Activated naive CD8-positive, alpha-beta T cell treated with anti-CD3 and anti-CD28 coated beads, Interleukin-2, amount 50 U/mL, for 24 hours (primary cell): ENCODE measurements at regions not wholly inside any gene's neighbourhood (a gene's known extent, or its start where the extent isn't known, plus 50 kb on each side); places are given as distances from the start of the nearest gene placed in this dataset.
A peak's percentile ranks its signal among the peaks of the same experiment; 100 is the strongest.
"Not testable (repeated sequence)": the region's sequence is repeated elsewhere in the genome, so short reads cannot be mapped to it uniquely, and the experiment has no call there.

ENCODE experiments used
- ATAC-seq: fragments of 150-1000 bp; cut with Tn5 transposase; one replicate; pipeline ENCODE4 v1.10.0; 2021
- DNase-seq: peaks from one replicate; pipeline ENCODE4 v3.0.0; 2021
- H3K27ac Mint-ChIP-seq: one replicate; pipeline ENCODE4 v1.8.0; 2021; ENCODE audit warnings: mild to moderate bottlenecking, mixed read lengths
- H3K27me3 Mint-ChIP-seq: one replicate; pipeline ENCODE4 v1.8.0; 2021; ENCODE audit warnings: mixed read lengths
- H3K36me3 Mint-ChIP-seq: one replicate; pipeline ENCODE4 v1.8.0; 2021; ENCODE audit warnings: low read depth, mixed read lengths
- H3K4me1 Mint-ChIP-seq: one replicate; pipeline ENCODE4 v1.8.0; 2021; ENCODE audit warnings: mixed read lengths
- H3K4me3 Mint-ChIP-seq: one replicate; pipeline ENCODE4 v1.8.0; 2021; ENCODE audit warnings: mild to moderate bottlenecking, moderate library complexity, mixed read lengths
- H3K9me3 Mint-ChIP-seq: one replicate; pipeline ENCODE4 v1.8.0; 2021; ENCODE audit warnings: mixed read lengths

GRCh38 chr13:99746637-99747402 is 224.7 kb downstream of the ZIC5 start:
- no peak overlapping the region for H3K4me3 Mint-ChIP-seq
- no peaks in the 10 kb centered on the region for H3K4me1 Mint-ChIP-seq
- no peaks in the 10 kb centered on the region for H3K27me3 Mint-ChIP-seq
- no peak overlapping the region for H3K27ac Mint-ChIP-seq
- H3K9me3 Mint-ChIP-seq, result no peaks in the 10 kb centered on the region
- no peak for ATAC-seq
- peaks cover 3% of the 10 kb centered on the region for H3K36me3 Mint-ChIP-seq
- no peak for DNase-seq

- ATAC-seq (no peak), DNase-seq (no peak)
- no peaks in the 10 kb centered on the region for H3K27me3 Mint-ChIP-seq
- peaks cover 4% of the 10 kb centered on the region for H3K4me1 Mint-ChIP-seq
- H3K9me3 Mint-ChIP-seq, result no peaks in the 10 kb centered on the region
- peaks cover 3% of the 10 kb centered on the region for H3K36me3 Mint-ChIP-seq
- no peak overlapping the region for H3K4me3 Mint-ChIP-seq
- H3K27ac Mint-ChIP-seq, result no peak overlapping the region
Observed at GRCh38 chr13:99743094-99743493, 228.5 kb downstream of the ZIC5 start.

- H3K9me3 Mint-ChIP-seq, result no peaks in the 10 kb centered on the region
- DNase-seq, result no peak
- peaks cover 4% of the 10 kb centered on the region for H3K4me1 Mint-ChIP-seq
- H3K27ac Mint-ChIP-seq, result no peak overlapping the region
- H3K4me3 Mint-ChIP-seq, result no peak overlapping the region
- no peaks in the 10 kb centered on the region for H3K27me3 Mint-ChIP-seq
- no peaks in the 10 kb centered on the region for H3K36me3 Mint-ChIP-seq
- no peak for ATAC-seq
Observed at GRCh38 chr13:99741960-99742359, 229.6 kb downstream of the ZIC5 start.

- Mint-ChIP-seq H3K27me3 (no peaks in the 10 kb centered on the region), H3K9me3 (no peaks in the 10 kb centered on the region), H3K4me3 (no peak overlapping the region), H3K36me3 (no peaks in the 10 kb centered on the region), H3K27ac (no peak overlapping the region), H3K4me1 (peaks cover 4% of the 10 kb centered on the region)
- DNase-seq (no peak), ATAC-seq (no peak)
Observed at GRCh38 chr13:99740251-99740979, 231.2 kb downstream of the ZIC5 start.

- Mint-ChIP-seq H3K9me3 (no peaks in the 10 kb centered on the region), H3K27ac (no peak overlapping the region), H3K4me1 (peaks cover 4% of the 10 kb centered on the region), H3K4me3 (no peak overlapping the region), H3K36me3 (no peaks in the 10 kb centered on the region), H3K27me3 (no peaks in the 10 kb centered on the region)
- no peak for ATAC-seq
- no peak for DNase-seq
Observed at GRCh38 chr13:99738626-99739025, 232.9 kb downstream of the ZIC5 start.

- Mint-ChIP-seq H3K27me3 (no peaks in the 10 kb centered on the region), H3K36me3 (no peaks in the 10 kb centered on the region), H3K27ac (no peak overlapping the region), H3K4me1 (peaks cover 4% of the 10 kb centered on the region), H3K9me3 (no peaks in the 10 kb centered on the region), H3K4me3 (no peak overlapping the region)
- DNase-seq, result no peak
- no peak for ATAC-seq
Observed at GRCh38 chr13:99737481-99738245, 233.9 kb downstream of the ZIC5 start.

GRCh38 chr13:99736541-99736940 is 235.0 kb downstream of the ZIC5 start:
- no peak for DNase-seq
- peak overlapping the region; percentile 36 for H3K27ac Mint-ChIP-seq
- no peak for ATAC-seq
- H3K4me1 Mint-ChIP-seq, result peaks cover 4% of the 10 kb centered on the region
- H3K4me3 Mint-ChIP-seq, result no peak overlapping the region
- H3K36me3 Mint-ChIP-seq, result no peaks in the 10 kb centered on the region
- H3K27me3 Mint-ChIP-seq, result no peaks in the 10 kb centered on the region
- H3K9me3 Mint-ChIP-seq, result no peaks in the 10 kb centered on the region

- Mint-ChIP-seq H3K27me3 (no peaks in the 10 kb centered on the region), H3K4me1 (no peaks in the 10 kb centered on the region), H3K27ac (no peak overlapping the region), H3K36me3 (no peaks in the 10 kb centered on the region), H3K4me3 (no peak overlapping the region), H3K9me3 (no peaks in the 10 kb centered on the region)
- DNase-seq, result no peak
- ATAC-seq, result no peak
Observed at GRCh38 chr13:99734013-99734693, 232.9 kb downstream of the TM9SF2 start.

- Mint-ChIP-seq H3K4me1 (no peaks in the 10 kb centered on the region), H3K9me3 (no peaks in the 10 kb centered on the region), H3K27me3 (no peaks in the 10 kb centered on the region), H3K36me3 (no peaks in the 10 kb centered on the region), H3K27ac (no peak overlapping the region), H3K4me3 (no peak overlapping the region)
- ATAC-seq (no peak), DNase-seq (no peak)
Observed at GRCh38 chr13:99733346-99733745, 232.1 kb downstream of the TM9SF2 start.

- H3K27ac Mint-ChIP-seq, result no peak overlapping the region
- no peaks in the 10 kb centered on the region for H3K4me1 Mint-ChIP-seq
- ATAC-seq (no peak), DNase-seq (no peak)
- H3K36me3 Mint-ChIP-seq, result no peaks in the 10 kb centered on the region
- H3K27me3 Mint-ChIP-seq, result no peaks in the 10 kb centered on the region
- no peak overlapping the region for H3K4me3 Mint-ChIP-seq
- no peaks in the 10 kb centered on the region for H3K9me3 Mint-ChIP-seq
Observed at GRCh38 chr13:99731747-99732146, 230.5 kb downstream of the TM9SF2 start.

- Mint-ChIP-seq H3K27me3 (no peaks in the 10 kb centered on the region), H3K27ac (no peak overlapping the region), H3K36me3 (no peaks in the 10 kb centered on the region), H3K9me3 (no peaks in the 10 kb centered on the region), H3K4me3 (no peak overlapping the region), H3K4me1 (no peaks in the 10 kb centered on the region)
- no peak for ATAC-seq
- DNase-seq, result no peak
Observed at GRCh38 chr13:99730403-99730802, 229.1 kb downstream of the TM9SF2 start.

GRCh38 chr13:99729745-99730144 is 228.5 kb downstream of the TM9SF2 start:
- Mint-ChIP-seq H3K27ac (no peak overlapping the region), H3K36me3 (no peaks in the 10 kb centered on the region), H3K4me3 (no peak overlapping the region), H3K9me3 (no peaks in the 10 kb centered on the region), H3K4me1 (no peaks in the 10 kb centered on the region), H3K27me3 (no peaks in the 10 kb centered on the region)
- DNase-seq, result no peak
- no peak for ATAC-seq

GRCh38 chr13:99727651-99728050 is 226.4 kb downstream of the TM9SF2 start:
- ATAC-seq, H3K27ac Mint-ChIP-seq, H3K27me3 Mint-ChIP-seq, H3K9me3 Mint-ChIP-seq, H3K36me3 Mint-ChIP-seq, DNase-seq, H3K4me1 Mint-ChIP-seq, H3K4me3 Mint-ChIP-seq: not testable (repeated sequence)

GRCh38 chr13:99726282-99726894 is 225.1 kb downstream of the TM9SF2 start:
- H3K4me1 Mint-ChIP-seq, result no peaks in the 10 kb centered on the region

More at GRCh38 chr13:99726282-99726894, 225.1 kb downstream of the TM9SF2 start:
- DNase-seq (no peak), ATAC-seq (no peak)
- H3K36me3 Mint-ChIP-seq, result no peaks in the 10 kb centered on the region
- no peaks in the 10 kb centered on the region for H3K27me3 Mint-ChIP-seq
- no peak overlapping the region for H3K4me3 Mint-ChIP-seq
- H3K9me3 Mint-ChIP-seq, result no peaks in the 10 kb centered on the region
- no peak overlapping the region for H3K27ac Mint-ChIP-seq
